Keratinocyte (primary cell): ENCODE measurements at regions not wholly inside any gene's neighbourhood (a gene's known extent, or its start where the extent isn't known, plus 50 kb on each side); places are given as distances from the start of the nearest gene placed in this dataset.

ENCODE experiments used
- DNase-seq: peaks from one replicate; pipeline ENCODE4 v3.0.0-alpha.2; 2011; ENCODE audit warnings: low read depth, missing footprints, low spot score
- FAIRE-seq: peaks from 2 replicates; lab custom pipeline; 2011; peaks lifted over from hg19 to GRCh38; lab: Jason Lieb, UNC
- H2AFZ ChIP-seq: 2 replicates; pipeline ENCODE4 v1.6.0; 2012; ENCODE audit warnings: low read length, control low read depth, inconsistent platforms; ENCODE audit not compliant: control insufficient read depth
- H3K27ac ChIP-seq: 2 replicates; pipeline ENCODE4 v1.5.1; 2011; ENCODE audit warnings: low read length; ENCODE audit not compliant: control insufficient read depth, insufficient read depth
- H3K27me3 ChIP-seq: 3 replicates; pipeline ENCODE4 v1.6.0; 2011; ENCODE audit warnings: low read length; ENCODE audit not compliant: control insufficient read depth, insufficient read depth; ENCODE audit errors: extremely low read depth
- H3K36me3 ChIP-seq, 2 experiments: 2 replicates in 1 of 2; 3 replicates in 1 of 2; pipeline ENCODE4 v1.5.1; 2011; ENCODE audit warnings: low read length in 2 of 2, mild to moderate bottlenecking in 1 of 2; ENCODE audit not compliant: control insufficient read depth in 2 of 2, insufficient read depth in 2 of 2; ENCODE audit errors: extremely low read depth in 1 of 2
- H3K4me1 ChIP-seq: 3 replicates; pipeline ENCODE4 v1.5.1; 2011; ENCODE audit warnings: low read length; ENCODE audit not compliant: control insufficient read depth, insufficient read depth; ENCODE audit errors: extremely low read depth
- H3K4me2 ChIP-seq: 3 replicates; pipeline ENCODE4 v1.6.0; 2011; ENCODE audit warnings: low read depth, low read length; ENCODE audit not compliant: control insufficient read depth, insufficient read depth; ENCODE audit errors: extremely low read depth
- H3K4me3 ChIP-seq, 3 experiments: fragments of 200-600 bp in 1 of 3; sonication (generic) in 1 of 3; 2 replicates in 2 of 3; 3 replicates in 1 of 3; pipeline ENCODE4 v1.5.1; 2011 to 2016; ENCODE audit warnings: low read length in 3 of 3, mild to moderate bottlenecking in 3 of 3, control low read depth in 2 of 3, inconsistent platforms in 1 of 3, low read depth in 1 of 3, mixed read lengths in 1 of 3, mixed run types in 1 of 3, moderate library complexity in 1 of 3; ENCODE audit not compliant: control insufficient read depth in 2 of 3, insufficient read depth in 2 of 3; ENCODE audit errors: extremely low read depth in 1 of 3
- H3K79me2 ChIP-seq: 2 replicates; pipeline ENCODE4 v1.6.0; 2012; ENCODE audit warnings: low read length; ENCODE audit not compliant: control insufficient read depth, insufficient read depth
- H3K9ac ChIP-seq: 3 replicates; pipeline ENCODE4 v1.6.0; 2011; ENCODE audit warnings: low read length; ENCODE audit not compliant: control insufficient read depth, insufficient read depth; ENCODE audit errors: extremely low read depth
- H3K9me1 ChIP-seq: 3 replicates; pipeline ENCODE4 v1.6.0; 2011; ENCODE audit warnings: low read length; ENCODE audit not compliant: control insufficient read depth, insufficient read depth; ENCODE audit errors: extremely low read depth
- H3K9me3 ChIP-seq: 2 replicates; pipeline ENCODE4 v1.5.1; 2012; ENCODE audit warnings: low read depth, low read length; ENCODE audit not compliant: control insufficient read depth
- H4K20me1 ChIP-seq: 3 replicates; pipeline ENCODE4 v1.6.0; 2011; ENCODE audit warnings: low read length; ENCODE audit not compliant: control insufficient read depth, insufficient read depth; ENCODE audit errors: extremely low read depth
- EZH2 ChIP-seq: IDR thresholded peaks from one replicate; pipeline ENCODE4 v1.6.1; 2012; ENCODE audit warnings: inconsistent platforms, mild to moderate bottlenecking, low read length, moderate library complexity
- dilution Hi-C: fragments of 300-500 bp; cut with MboI; formaldehyde crosslinking; loops from one replicate; pipeline ENCODE4 v1.7.0; 2020; ENCODE audit warnings: low sequenced_read_pairs; ENCODE audit not compliant: extremely low pct_ligation_motif_present
- TF ChIP-seq, protein P1 (sequence below), 3 experiments: IDR thresholded peaks in 1 of 3; conservative IDR thresholded peaks in 1 of 3; optimal IDR thresholded peaks in 1 of 3; 2 replicates in 2 of 3; 3 replicates in 1 of 3; pipeline versions ENCODE3 to v1.5.1; 2011; ENCODE audit warnings: low read length in 3 of 3, mild to moderate bottlenecking in 3 of 3, moderate library complexity in 2 of 3, control low read depth in 1 of 3, inconsistent platforms in 1 of 3; ENCODE audit not compliant: insufficient read depth in 2 of 3; ENCODE audit errors: extremely low read depth in 1 of 3

DNA sequence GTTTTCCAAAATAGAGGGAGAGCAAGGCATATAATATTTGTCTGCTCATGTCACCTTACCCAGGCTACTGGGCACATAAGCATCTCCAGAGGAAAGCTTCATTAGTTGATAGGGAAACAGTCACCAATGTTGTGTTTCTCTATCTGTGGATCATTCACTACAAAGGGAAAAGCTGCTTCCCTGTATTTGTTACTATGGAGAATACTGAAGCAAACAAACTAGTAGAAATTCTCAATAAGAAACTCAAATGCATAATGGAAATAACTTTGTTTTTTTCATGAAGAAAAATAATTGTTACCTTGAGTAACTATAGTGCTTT lies 138.2 kb downstream of the PCSK1 start:
- H3K4me1 ChIP-seq, result no peaks in the 10 kb centered on the region
- no peak overlapping the region for H3K4me3 ChIP-seq
- no peak overlapping the region for H3K4me2 ChIP-seq
- no peak overlapping the region for H3K9ac ChIP-seq
- no peak overlapping the region for H2AFZ ChIP-seq
- no peaks in the 10 kb centered on the region for H3K9me3 ChIP-seq
- FAIRE-seq, result no peak
- H4K20me1 ChIP-seq, result no peaks in the 10 kb centered on the region
- no peaks in the 10 kb centered on the region for H3K79me2 ChIP-seq
- dilution Hi-C loops, result no loop called here
- H3K9me1 ChIP-seq, result no peaks in the 10 kb centered on the region
- H3K36me3 ChIP-seq, result peaks cover 0 to 2% of the 10 kb centered on the region in 2 experiments
- DNase-seq, result no peak
- no peak overlapping the region for H3K27ac ChIP-seq
- H3K27me3 ChIP-seq, result no peaks in the 10 kb centered on the region
- no peak for TF ChIP-seq EZH2
- TF ChIP-seq, protein P1, sequence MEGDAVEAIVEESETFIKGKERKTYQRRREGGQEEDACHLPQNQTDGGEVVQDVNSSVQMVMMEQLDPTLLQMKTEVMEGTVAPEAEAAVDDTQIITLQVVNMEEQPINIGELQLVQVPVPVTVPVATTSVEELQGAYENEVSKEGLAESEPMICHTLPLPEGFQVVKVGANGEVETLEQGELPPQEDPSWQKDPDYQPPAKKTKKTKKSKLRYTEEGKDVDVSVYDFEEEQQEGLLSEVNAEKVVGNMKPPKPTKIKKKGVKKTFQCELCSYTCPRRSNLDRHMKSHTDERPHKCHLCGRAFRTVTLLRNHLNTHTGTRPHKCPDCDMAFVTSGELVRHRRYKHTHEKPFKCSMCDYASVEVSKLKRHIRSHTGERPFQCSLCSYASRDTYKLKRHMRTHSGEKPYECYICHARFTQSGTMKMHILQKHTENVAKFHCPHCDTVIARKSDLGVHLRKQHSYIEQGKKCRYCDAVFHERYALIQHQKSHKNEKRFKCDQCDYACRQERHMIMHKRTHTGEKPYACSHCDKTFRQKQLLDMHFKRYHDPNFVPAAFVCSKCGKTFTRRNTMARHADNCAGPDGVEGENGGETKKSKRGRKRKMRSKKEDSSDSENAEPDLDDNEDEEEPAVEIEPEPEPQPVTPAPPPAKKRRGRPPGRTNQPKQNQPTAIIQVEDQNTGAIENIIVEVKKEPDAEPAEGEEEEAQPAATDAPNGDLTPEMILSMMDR (optimal IDR thresholded peaks at IDR 0.05 in 1 of 3, IDR thresholded peaks at IDR 0.05 in 1 of 3, conservative IDR thresholded peaks at IDR 0.05 in 1 of 3; ENCODE audit: extremely low read depth in 1 of 3, insufficient read depth in 2 of 3, low read length in 3 of 3), result no peak

DNA sequence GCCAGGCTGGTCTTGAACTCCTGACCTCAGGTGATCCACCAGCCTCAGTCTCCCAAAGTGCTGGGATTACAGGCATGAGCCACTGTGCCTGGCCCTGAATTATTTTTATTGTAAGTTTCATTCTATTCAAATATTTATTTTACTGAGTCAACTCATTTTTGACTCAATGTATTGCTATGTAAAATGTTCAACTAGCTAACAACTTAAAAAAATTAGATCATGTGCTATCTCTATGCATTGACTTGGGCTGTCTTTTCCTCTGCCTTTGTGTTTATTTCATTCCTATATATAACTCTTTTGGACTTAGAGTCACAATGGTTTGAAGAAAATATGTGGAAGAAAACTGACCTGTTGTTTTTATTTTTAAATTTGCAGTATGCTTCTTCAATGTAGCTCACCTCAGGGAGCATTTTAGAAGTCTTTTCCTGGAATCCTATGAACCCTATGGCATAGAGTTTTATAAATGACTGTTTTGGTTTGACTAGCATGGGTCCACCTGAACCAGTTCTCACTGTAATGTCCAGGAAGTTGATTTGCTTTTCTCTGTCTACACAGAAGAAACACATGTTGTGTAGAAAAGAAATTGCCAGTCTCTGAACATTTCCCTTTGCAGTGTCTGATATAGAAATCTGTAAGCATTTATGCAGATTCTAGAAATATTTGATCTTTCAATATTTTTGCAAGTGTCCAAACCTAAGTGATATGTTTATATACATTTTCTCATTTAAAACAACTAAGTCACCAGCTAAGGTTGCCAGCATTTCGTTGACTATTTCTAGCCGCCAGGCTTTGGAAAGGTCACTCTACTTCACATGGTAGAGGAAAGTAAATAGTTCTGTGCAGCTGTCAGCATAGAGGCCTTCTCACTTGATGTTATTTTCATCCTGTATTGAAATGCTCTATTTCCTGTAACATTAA lies 138.8 kb downstream of the PCSK1 start:
- Histone ChIP-seq H3K36me3 (peaks cover 0 to 2% of the 10 kb centered on the region in 2 experiments), H3K9ac (no peak overlapping the region), H3K27ac (no peak overlapping the region), H3K9me1 (no peaks in the 10 kb centered on the region), H3K4me1 (no peaks in the 10 kb centered on the region), H3K4me2 (no peak overlapping the region), H3K4me3 (no peak overlapping the region), H3K79me2 (no peaks in the 10 kb centered on the region), H2AFZ (no peak overlapping the region), H3K9me3 (no peaks in the 10 kb centered on the region), H4K20me1 (no peaks in the 10 kb centered on the region), H3K27me3 (no peaks in the 10 kb centered on the region)
- dilution Hi-C loops, result no loop called here
- FAIRE-seq (no peak), DNase-seq (no peak)
- no peak for TF ChIP-seq EZH2
- TF ChIP-seq, protein P1 (optimal IDR thresholded peaks at IDR 0.05 in 1 of 3, IDR thresholded peaks at IDR 0.05 in 1 of 3, conservative IDR thresholded peaks at IDR 0.05 in 1 of 3; ENCODE audit: extremely low read depth in 1 of 3, insufficient read depth in 2 of 3, low read length in 3 of 3), result no peak
